HEK293T (cell line): ENCODE measurements at regions not wholly inside any gene's neighbourhood (a gene's known extent, or its start where the extent isn't known, plus 50 kb on each side); places are given as distances from the start of the nearest gene placed in this dataset.

ENCODE experiments used
- CTCF ChIA-PET: fragments of 350-600 bp; formaldehyde crosslinking; extraction: SDS; loops from one replicate; lab custom pipeline; 2021; ENCODE audit warnings: antibody characterized with exemption, inconsistent platforms; lab: Yijun Ruan, JAX
- POLR2A ChIA-PET: fragments of 350-600 bp; formaldehyde crosslinking; extraction: SDS; loops from one replicate; lab custom pipeline; 2020; ENCODE audit warnings: antibody characterized with exemption, inconsistent platforms; lab: Yijun Ruan, JAX
- DNase-seq: peaks from one replicate; pipeline ENCODE4 v3.0.0; 2012; ENCODE audit warnings: mixed read lengths; ENCODE audit errors: extremely low spot score
- ARNT ChIP-seq: fragments of 450-650 bp; IDR thresholded peaks from 2 replicates; pipeline ENCODE4 v1.6.1; 2017; ENCODE audit warnings: mild to moderate bottlenecking
- BHLHE40 ChIP-seq: fragments of 450-650 bp; IDR thresholded peaks from 2 replicates; pipeline ENCODE4 v1.6.1; 2016; ENCODE audit warnings: mild to moderate bottlenecking, moderate library complexity, borderline replicate concordance
- CTBP1 ChIP-seq: fragments of 450-650 bp; IDR thresholded peaks from 2 replicates; pipeline ENCODE4 v1.6.1; 2016; ENCODE audit warnings: borderline replicate concordance
- ELF4 ChIP-seq: fragments of 450-650 bp; IDR thresholded peaks from 2 replicates; pipeline ENCODE4 v1.6.1; 2017; ENCODE audit warnings: antibody characterized with exemption
- FOXA1 ChIP-seq: fragments of 450-650 bp; IDR thresholded peaks from 2 replicates; pipeline ENCODE4 v1.6.1; 2016; ENCODE audit warnings: mild to moderate bottlenecking
- FOXK2 ChIP-seq: fragments of 450-650 bp; IDR thresholded peaks from 2 replicates; pipeline ENCODE4 v1.6.1; 2016; ENCODE audit warnings: mild to moderate bottlenecking
- FOXM1 ChIP-seq: fragments of 450-650 bp; IDR thresholded peaks from 2 replicates; pipeline ENCODE4 v1.6.1; 2017; ENCODE audit warnings: mild to moderate bottlenecking, borderline replicate concordance
- HDGF ChIP-seq: fragments of 450-650 bp; IDR thresholded peaks from 2 replicates; pipeline ENCODE4 v1.6.1; 2017; ENCODE audit warnings: antibody characterized with exemption, borderline replicate concordance
- L3MBTL2 ChIP-seq: fragments of 450-650 bp; conservative IDR thresholded peaks from 2 replicates; pipeline ENCODE4 v1.6.1; 2016; ENCODE audit warnings: mild to moderate bottlenecking
- LEF1 ChIP-seq: fragments of 450-650 bp; IDR thresholded peaks from 2 replicates; pipeline ENCODE4 v1.6.1; 2017; ENCODE audit warnings: mild to moderate bottlenecking, borderline replicate concordance
- NFRKB ChIP-seq: fragments of 450-650 bp; IDR thresholded peaks from 2 replicates; pipeline ENCODE4 v1.6.1; 2016; ENCODE audit warnings: mild to moderate bottlenecking, moderate library complexity
- SP1 ChIP-seq: fragments of 450-650 bp; IDR thresholded peaks from 2 replicates; pipeline ENCODE4 v1.6.1; 2017
- SUZ12 ChIP-seq: fragments of 450-650 bp; IDR thresholded peaks from 2 replicates; pipeline ENCODE4 v1.6.1; 2016; ENCODE audit warnings: mild to moderate bottlenecking
- TARDBP ChIP-seq: fragments of 450-650 bp; IDR thresholded peaks from 2 replicates; pipeline ENCODE4 v1.6.1; 2016
- ZNF384 ChIP-seq: fragments of 450-650 bp; IDR thresholded peaks from 2 replicates; pipeline ENCODE4 v1.6.1; 2016
- TF ChIP-seq, protein P1 (sequence below): fragments of 450-650 bp; IDR thresholded peaks from 2 replicates; pipeline ENCODE4 v1.6.1; 2016

DNA sequence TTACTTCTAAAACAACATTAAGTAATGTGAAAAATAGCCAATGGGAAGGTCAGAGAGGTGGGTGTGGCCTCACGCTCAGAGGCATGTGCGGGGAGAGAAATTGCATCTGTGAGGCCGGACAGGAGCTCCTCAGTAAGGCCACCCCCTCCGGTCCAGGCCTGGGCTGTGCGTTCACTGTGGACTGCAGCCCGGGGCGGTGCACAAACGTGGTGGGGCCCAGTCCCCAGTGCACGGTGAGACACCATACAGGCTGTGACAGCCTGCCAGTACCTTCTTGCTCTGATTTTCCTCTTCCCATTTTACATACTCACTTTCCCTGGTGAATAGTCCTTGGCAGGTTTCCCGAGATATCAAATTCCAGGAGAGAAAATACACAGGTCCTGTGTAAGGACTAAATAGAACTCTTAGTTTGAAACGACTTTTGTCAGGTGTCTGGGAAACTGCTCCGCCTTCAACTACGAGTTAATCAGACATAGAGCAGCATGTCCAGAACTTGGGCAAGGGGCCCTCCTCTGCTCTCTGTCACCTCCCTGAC is 174.1 kb upstream of the MKI67 start:
- ChIA-PET POLR2A (no interaction called here), CTCF (no interaction called here)
- DNase-seq = no peak
- no peak for TF ChIP-seq ZNF384
- TF ChIP-seq SP1 = no peak
- TF ChIP-seq, protein P1, sequence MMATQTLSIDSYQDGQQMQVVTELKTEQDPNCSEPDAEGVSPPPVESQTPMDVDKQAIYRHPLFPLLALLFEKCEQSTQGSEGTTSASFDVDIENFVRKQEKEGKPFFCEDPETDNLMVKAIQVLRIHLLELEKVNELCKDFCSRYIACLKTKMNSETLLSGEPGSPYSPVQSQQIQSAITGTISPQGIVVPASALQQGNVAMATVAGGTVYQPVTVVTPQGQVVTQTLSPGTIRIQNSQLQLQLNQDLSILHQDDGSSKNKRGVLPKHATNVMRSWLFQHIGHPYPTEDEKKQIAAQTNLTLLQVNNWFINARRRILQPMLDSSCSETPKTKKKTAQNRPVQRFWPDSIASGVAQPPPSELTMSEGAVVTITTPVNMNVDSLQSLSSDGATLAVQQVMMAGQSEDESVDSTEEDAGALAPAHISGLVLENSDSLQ = no peak
- no peak for TF ChIP-seq ELF4
- TF ChIP-seq LEF1 = no peak
- TF ChIP-seq SUZ12 = no peak
- TF ChIP-seq ARNT = no peak
- no peak for TF ChIP-seq HDGF
- no peak for TF ChIP-seq L3MBTL2
- no peak for TF ChIP-seq FOXM1
- no peak for TF ChIP-seq TARDBP
- no peak for TF ChIP-seq FOXK2
- TF ChIP-seq FOXA1 = no peak

- CTCF ChIA-PET = no interaction called here
- TF ChIP-seq FOXA1 = no peak
- no peak for TF ChIP-seq L3MBTL2
- no peak for TF ChIP-seq HDGF
- TF ChIP-seq ARNT = no peak
- TF ChIP-seq BHLHE40 = no peak
- TF ChIP-seq ZNF384 = no peak
- no peak for TF ChIP-seq LEF1
- TF ChIP-seq SP1 = no peak
- TF ChIP-seq TARDBP = no peak
- no peak for TF ChIP-seq NFRKB
- TF ChIP-seq, protein P1 = no peak
- no peak for TF ChIP-seq CTBP1
- no peak for TF ChIP-seq SUZ12
- TF ChIP-seq ELF4 = no peak
- DNase-seq = no peak
- POLR2A ChIA-PET = no interaction called here
Measured at GRCh38 chr10:128301051-128301450, 174.8 kb upstream of the MKI67 start.

GRCh38 chr10:128302808-128303207 is 176.6 kb upstream of the MKI67 start:
- DNase-seq = no peak
- ChIA-PET CTCF (no interaction called here), POLR2A (no interaction called here)
- TF ChIP-seq CTBP1 = no peak
- no peak for TF ChIP-seq L3MBTL2
- TF ChIP-seq SP1 = no peak

GRCh38 chr10:128304271-128304670 is 178.0 kb upstream of the MKI67 start:
- ChIA-PET CTCF (no interaction called here), POLR2A (no interaction called here)
- TF ChIP-seq CTBP1 (no peak), SP1 (no peak), FOXK2 (no peak), ZNF384 (no peak), FOXM1 (no peak), TARDBP (no peak), FOXA1 (no peak), ARNT (no peak), ELF4 (no peak), L3MBTL2 (no peak)
- TF ChIP-seq, protein P1 = no peak
- DNase-seq = no peak

DNA sequence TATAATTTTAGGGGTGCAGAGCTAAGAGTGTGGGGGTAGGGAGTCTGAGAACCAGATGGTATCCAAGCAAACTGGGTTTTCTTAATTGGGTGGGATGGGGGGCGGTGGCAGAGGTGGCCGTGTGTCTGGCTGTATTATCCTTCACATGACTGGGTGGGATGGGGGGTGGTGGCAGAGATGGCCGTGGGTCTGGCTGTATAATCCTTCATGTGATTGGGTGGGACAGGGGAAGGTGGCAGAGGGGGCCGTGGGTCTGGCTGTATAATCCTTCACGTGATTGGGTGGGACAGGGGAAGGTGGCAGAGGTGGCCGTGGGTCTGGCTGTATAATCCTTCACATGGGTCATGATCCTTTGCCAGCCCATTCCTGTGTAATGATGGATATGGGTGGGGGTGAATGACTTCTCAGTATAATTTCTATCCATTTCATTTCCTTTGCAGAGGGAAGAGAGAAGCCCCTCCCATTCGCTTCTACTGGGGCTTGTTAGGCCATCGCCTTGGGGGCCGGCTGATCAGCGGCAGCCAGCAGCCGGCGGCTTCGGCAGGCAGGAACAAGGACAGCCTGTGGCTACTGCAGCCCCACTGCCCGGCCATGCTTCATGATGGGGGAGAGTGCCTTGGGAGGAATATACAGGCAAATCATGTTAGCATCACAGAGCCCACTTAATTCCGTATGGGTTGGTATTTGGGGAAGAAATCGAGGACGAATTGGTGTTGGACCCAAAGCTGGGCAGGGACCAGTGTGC is 179.6 kb upstream of the MKI67 start:
- POLR2A ChIA-PET = no interaction called here

More for the DNA sequence above, 179.6 kb upstream of the MKI67 start:
- DNase-seq = no peak
- CTCF ChIA-PET = no interaction called here
- TF ChIP-seq FOXK2 = no peak
- no peak for TF ChIP-seq HDGF
- TF ChIP-seq, protein P1 = no peak
- no peak for TF ChIP-seq BHLHE40
- no peak for TF ChIP-seq L3MBTL2
- no peak for TF ChIP-seq CTBP1
- no peak for TF ChIP-seq ZNF384
- no peak for TF ChIP-seq LEF1
- no peak for TF ChIP-seq ARNT
- TF ChIP-seq SUZ12 = no peak
- no peak for TF ChIP-seq TARDBP
- TF ChIP-seq SP1 = no peak
- TF ChIP-seq NFRKB = no peak
- no peak for TF ChIP-seq ELF4
- TF ChIP-seq FOXA1 = no peak
- TF ChIP-seq FOXM1 = no peak
